GM19328 (cell line): ENCODE measurements at regions not wholly inside any gene's neighbourhood (a gene's known extent, or its start where the extent isn't known, plus 50 kb on each side); places are given as distances from the start of the nearest gene placed in this dataset.

Experiments
- ATAC-seq: cut with Tn5 transposase; IDR thresholded peaks from one replicate; pipeline ENCODE4 v1.9.1; 2021; ENCODE audit warnings: mild to moderate bottlenecking, moderate library complexity; ENCODE audit not compliant: unreplicated experiment

GRCh38 chr6:92828788-92829187 lies 590.6 kb downstream of the EPHA7 start:
- ATAC-seq, result no peak

GRCh38 chr6:92827104-92827503 lies 592.3 kb downstream of the EPHA7 start:
- ATAC-seq, result no peak

GRCh38 chr6:92826633-92827032 lies 592.7 kb downstream of the EPHA7 start:
- no peak for ATAC-seq

DNA sequence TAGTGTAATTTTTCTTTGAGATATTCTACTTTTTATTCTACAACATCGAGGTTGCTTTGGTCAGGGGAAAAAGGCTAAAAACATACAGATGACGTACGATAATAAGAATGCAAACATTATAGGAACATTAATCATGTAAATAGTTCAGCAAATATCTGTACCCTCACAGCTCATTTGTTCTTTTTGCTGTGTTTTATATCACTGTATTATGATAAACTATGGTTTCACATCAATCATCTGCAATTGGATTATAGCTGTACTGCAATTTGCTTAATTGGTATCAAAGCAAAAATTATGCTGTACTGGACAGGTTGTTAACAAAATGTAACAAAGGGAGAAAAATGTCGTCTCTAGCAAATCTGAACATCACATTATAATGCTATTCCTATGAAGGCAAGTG lies 597.1 kb downstream of the EPHA7 start:
- no peak for ATAC-seq

DNA sequence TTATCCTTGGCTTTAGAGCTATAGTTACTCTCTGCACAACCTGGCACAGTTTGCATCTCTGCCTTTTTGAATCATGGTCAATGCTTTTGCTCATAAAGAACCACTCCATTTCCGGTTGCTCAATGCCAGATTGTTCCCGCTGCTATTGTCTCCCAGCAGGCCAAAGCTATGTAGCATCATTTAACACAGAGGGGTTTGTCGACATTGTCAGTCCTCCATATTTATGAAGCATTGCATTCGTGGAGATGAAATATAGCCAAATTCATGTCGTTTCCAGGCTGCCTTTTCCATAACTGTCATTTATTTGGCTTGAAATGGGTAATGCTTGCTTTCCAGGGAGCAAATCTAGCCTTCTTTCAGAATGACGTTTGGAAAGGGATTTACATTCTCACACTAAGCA lies 598.8 kb downstream of the EPHA7 start:
- ATAC-seq, result no peak

GRCh38 chr6:92810913-92811312 lies 608.4 kb downstream of the EPHA7 start:
- peak; percentile 97 for ATAC-seq

DNA sequence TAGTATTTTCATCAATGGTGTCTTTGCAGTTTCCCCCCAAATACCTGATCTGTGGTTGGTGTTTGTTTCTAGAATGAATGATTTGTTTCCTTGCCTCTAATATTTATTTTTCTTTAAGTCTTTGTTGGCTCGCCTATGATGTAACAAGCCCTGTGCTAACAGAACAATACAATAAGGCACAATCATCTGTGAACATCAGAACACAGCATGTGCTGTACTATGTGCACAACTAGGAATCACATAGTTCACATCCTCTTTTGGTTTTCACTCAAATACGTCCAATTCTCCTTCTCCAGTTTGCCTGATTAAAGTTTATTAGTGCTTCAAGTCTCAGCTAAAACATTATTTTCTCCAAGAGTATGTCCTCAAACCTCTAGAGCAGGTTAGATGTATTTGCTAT lies 613.1 kb downstream of the EPHA7 start:
- no peak for ATAC-seq

DNA sequence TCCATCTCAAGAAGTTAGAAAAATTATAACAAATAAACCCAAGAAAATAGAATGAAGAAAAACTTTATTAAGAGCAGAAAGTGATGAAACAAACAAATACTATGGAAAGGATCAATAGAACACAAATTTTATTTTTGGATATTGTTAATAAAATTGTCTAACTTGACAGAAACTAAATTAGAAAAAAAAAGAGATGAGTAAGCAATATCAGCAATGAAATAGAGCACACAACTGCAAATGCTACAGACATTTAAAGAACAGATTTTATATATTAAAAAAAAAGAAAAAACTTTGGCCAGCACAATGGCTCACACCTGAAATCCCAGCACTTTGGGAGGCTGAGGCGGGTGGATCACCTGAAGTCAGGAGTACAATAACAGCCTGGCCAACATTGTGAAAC lies 628.0 kb downstream of the EPHA7 start:
- no peak for ATAC-seq

GRCh38 chr6:92790381-92790780 lies 629.0 kb downstream of the EPHA7 start:
- ATAC-seq, result no peak

DNA sequence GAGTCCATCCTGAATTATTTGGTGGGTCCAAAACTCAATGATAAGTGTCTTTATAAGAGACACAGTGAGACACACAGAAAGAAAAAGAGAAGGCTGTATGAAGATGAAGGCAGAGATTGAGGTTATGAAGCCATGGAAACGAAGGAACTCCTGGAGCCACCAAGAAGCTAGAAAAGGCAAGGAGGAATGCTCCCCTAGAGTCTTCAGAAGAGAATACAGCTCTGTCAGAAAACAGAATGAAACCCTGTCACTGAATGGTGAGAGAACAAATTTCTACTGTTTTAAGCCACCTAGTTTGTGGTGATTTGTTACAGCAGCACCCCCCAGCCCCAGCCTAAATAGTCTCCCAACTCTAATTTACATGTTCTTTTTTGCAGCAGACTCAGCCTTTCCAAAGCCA lies 635.1 kb downstream of the EPHA7 start:
- no peak for ATAC-seq

- ATAC-seq, result no peak
Measured at GRCh38 chr6:92779746-92780145, 639.6 kb downstream of the EPHA7 start.

- ATAC-seq, result peak; percentile 58
Measured at GRCh38 chr6:92777146-92777740, 642.1 kb downstream of the EPHA7 start.

DNA sequence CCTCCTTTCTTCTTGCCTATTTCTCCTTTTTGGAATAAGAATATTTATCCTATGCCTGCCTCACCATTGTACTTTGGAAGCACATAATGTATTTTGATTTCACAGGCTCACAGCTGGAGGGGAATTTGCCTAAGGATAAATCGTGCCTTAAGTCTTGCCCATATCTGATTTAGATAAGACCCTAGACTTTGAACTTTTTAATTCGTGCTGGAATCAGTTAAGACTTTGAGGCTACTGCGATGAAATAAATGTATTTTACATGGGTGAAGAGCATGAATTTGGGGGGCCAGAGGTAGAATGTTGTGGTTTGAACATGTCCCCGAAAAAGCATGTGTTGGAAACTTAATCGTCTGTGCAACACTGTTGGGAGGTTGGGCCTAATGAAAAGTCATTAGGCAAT lies 648.8 kb downstream of the EPHA7 start:
- ATAC-seq, result no peak

- no peak for ATAC-seq
Measured at GRCh38 chr6:92767101-92767500, 652.3 kb downstream of the EPHA7 start.

DNA sequence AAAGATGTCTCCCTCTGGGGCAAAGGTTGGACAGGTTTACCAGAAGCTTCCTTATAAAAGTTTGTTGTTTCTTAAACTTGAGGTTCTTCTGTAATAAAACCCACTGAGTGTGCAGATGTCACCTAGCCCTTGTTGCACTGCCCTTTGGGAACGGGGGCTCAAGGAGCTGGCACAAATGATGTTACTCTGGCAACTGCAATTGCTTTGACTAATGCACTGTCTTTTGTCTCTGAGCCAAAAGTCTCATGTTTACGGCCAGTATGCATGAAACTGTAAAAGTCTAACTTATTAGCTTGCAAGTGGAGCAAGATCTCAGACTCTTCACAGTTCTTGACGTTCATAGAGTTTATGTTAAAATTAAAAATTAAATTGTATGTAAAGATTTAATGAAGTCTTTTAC lies 655.7 kb downstream of the EPHA7 start:
- no peak for ATAC-seq

GRCh38 chr6:92763274-92763584 lies 656.1 kb downstream of the EPHA7 start:
- no peak for ATAC-seq

DNA sequence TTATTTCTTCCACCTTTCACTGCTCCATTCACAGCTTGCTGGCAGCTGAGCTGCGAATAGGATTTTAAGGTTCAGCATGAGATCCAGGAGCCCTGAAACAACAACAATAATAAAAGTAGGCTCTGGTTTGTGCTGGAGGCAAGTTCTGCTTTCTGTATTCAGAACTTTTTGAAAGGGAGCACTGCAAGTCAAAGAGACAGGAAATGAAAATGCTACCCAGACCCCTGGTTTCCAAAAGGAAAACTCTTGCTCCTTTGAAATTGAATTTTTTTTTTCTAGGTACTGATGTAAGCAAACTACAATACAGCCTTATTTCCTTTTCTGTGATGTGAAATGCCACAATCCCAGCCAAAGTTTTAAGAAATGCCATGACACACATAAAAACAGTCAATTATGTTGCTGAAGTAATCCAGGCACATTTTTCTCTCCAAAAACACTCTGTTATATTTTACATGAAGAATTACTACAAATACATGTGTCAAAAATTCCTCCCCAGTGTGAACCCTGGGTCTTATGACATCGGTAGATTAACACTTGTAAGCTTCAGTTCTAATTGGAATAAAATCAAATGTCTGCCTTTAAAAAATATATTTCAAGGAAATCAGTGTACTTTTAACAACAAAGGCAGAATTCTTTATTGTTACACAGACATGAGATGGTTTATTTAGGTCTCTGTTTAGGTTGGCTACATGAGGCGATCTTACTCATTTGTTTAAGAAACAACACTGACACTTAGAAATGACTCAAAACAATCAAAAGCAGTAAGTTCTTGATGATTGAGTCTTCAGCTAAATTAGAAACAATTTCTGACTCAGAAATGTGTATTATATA lies 656.7 kb downstream of the EPHA7 start:
- ATAC-seq, result no peak

GRCh38 chr6:92759178-92759577 lies 660.2 kb downstream of the EPHA7 start:
- ATAC-seq, result no peak

- ATAC-seq, result no peak
Measured at GRCh38 chr6:92757925-92758324, 661.4 kb downstream of the EPHA7 start.

GRCh38 chr6:92756912-92757311 lies 662.4 kb downstream of the EPHA7 start:
- ATAC-seq, result no peak

DNA sequence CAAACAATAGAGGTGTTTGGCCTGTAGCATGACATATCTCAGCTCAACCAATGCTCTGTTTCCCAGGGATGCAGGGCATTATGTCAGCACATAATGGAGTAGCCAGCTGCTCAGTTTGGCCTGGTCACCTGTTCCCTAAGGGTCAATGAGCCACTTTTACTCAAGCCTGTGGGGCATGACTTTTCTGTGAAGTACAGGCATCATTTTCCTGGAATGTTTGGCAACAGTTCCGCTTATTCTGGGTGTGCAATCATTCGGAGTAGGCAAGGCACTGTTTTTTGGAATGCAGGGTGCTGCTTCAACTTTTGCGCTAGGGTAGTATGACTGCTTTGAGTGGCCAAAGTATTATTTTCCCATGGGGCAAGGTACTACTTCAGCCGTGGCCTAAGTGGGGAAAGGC lies 665.4 kb downstream of the EPHA7 start:
- ATAC-seq, result no peak

DNA sequence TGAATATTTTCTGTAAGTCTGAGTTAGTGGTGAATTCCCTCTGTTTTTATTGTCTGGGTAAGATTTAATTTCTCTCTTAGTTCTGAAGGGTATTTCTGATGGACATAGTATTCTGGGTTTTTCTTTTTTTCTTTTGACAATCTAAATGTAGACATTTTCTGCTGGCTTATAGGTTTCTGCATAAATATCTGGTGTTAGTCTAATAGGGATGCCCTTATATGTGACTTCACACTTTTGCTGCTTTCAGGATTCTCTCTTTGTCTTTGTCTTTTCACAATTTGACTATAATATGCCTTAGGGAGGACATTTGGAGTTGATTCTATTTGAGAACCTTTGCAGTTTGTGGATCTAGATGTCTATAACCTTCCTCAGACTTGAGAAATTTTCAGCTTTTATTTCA lies 667.2 kb downstream of the EPHA7 start:
- ATAC-seq, result no peak

DNA sequence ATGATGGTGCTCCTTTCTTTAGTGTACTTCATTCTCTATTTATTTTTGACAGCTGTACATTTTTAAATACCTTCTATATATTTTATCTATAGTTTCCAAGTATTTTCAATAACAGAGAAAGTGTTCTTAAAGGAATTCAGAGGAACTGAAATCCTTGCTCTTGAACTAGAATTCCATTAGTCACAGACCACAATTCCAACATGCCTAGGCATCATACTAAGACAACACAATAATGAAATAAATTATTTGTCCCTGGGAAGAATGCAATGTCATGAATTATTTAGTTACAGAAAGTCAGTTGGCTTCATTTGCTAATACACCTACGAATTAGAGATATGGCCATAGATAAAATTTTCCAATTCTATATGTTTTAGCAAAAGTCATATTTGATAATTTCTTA lies 671.2 kb downstream of the EPHA7 start:
- no peak for ATAC-seq
